K562 (cell line): ENCODE measurements at regions not wholly inside any gene's neighbourhood (a gene's known extent, or its start where the extent isn't known, plus 50 kb on each side); places are given as distances from the start of the nearest gene placed in this dataset.

Experiments
- ATAC-seq: fragments of 200-7000 bp; cut with Tn5 transposase; 3 replicates; pipeline ENCODE4 v1.9.1; 2020; ENCODE audit warnings: moderate library complexity
- BruUV-seq: library from RNA; stranded (reverse); fragments of 400-500 nt; replicated peaks from 2 replicates; lab custom pipeline; 2021; lab: Mats Ljungman, UMichigan
- CTCF ChIA-PET: fragments of 300-600 bp; formaldehyde crosslinking; extraction: SDS; loops from one replicate; lab custom pipeline; 2021; ENCODE audit warnings: low intra/inter-chr PET ratio; lab: Yijun Ruan, JAX
- POLR2A ChIA-PET: fragments of 300-600, 350-650 bp; sonication (Branson Sonifier 250); formaldehyde crosslinking; extraction: SDS; loops from one replicate; lab custom pipeline; 2021; ENCODE audit warnings: antibody characterized with exemption, inconsistent platforms; lab: Yijun Ruan, JAX
- DNase-seq, 4 experiments: peaks; one replicate each; pipeline versions ENCODE4 v3.0.0 to v3.0.0-alpha.2; 2011 to 2018; ENCODE audit warnings: low spot score in 3 of 4, mixed read lengths in 3 of 4; ENCODE audit errors: extremely low read depth in 1 of 4
- FAIRE-seq: peaks from 2 replicates; lab custom pipeline; 2011; peaks lifted over from hg19 to GRCh38; lab: Jason Lieb, UNC
- H2AFZ ChIP-seq: 2 replicates; pipeline ENCODE4 v1.6.0; 2011; ENCODE audit warnings: low read depth, low read length, control low read depth, inconsistent platforms
- H3K27ac ChIP-seq: fragments of 200-600 bp; 3 replicates; pipeline ENCODE4 v1.8.0; 2011; ENCODE audit warnings: low read depth, mild to moderate bottlenecking, control low read depth, inconsistent platforms, low read length, moderate library complexity, mixed read lengths; ENCODE audit errors: extremely low read depth
- H3K27me3 ChIP-seq, 2 experiments: fragments of 300-600 bp in 1 of 2; 2 replicates in 1 of 2; 3 replicates in 1 of 2; pipeline versions ENCODE4 v1.6.0 to v1.8.0; 2011; ENCODE audit warnings: inconsistent platforms in 2 of 2, low read length in 2 of 2, mild to moderate bottlenecking in 1 of 2, mixed read lengths in 1 of 2, moderate library complexity in 1 of 2; ENCODE audit not compliant: control insufficient read depth in 2 of 2, insufficient read depth in 2 of 2
- H3K36me3 ChIP-seq: fragments of 300-600 bp; 3 replicates; pipeline ENCODE4 v1.8.0; 2011; ENCODE audit warnings: mild to moderate bottlenecking, low read length, inconsistent platforms; ENCODE audit not compliant: control insufficient read depth, insufficient read depth
- H3K4me1 ChIP-seq, 2 experiments: fragments of 200-600 bp in 1 of 2; replicated peaks in 1 of 2; 2 replicates in 1 of 2; 3 replicates in 1 of 2; pipeline versions ENCODE4 v1.5.1 to v1.8.0; 2011; ENCODE audit warnings: inconsistent platforms in 2 of 2, low read length in 2 of 2, mild to moderate bottlenecking in 1 of 2, mixed read lengths in 1 of 2, moderate library complexity in 1 of 2; ENCODE audit not compliant: control insufficient read depth in 2 of 2, insufficient read depth in 2 of 2
- H3K4me2 ChIP-seq: 2 replicates; pipeline ENCODE4 v1.6.1; 2011; ENCODE audit warnings: low read length, control low read depth, inconsistent platforms, mixed read lengths; ENCODE audit not compliant: insufficient read depth
- H3K4me3 ChIP-seq: fragments of 200-600 bp; sonication (generic), shearing (Covaris generic); 2 replicates; pipeline ENCODE4 v1.5.1; 2016; ENCODE audit warnings: control low read depth, inconsistent platforms
- H3K79me2 ChIP-seq: fragments of 200-600 bp; 3 replicates; pipeline ENCODE4 v1.8.0; 2011; ENCODE audit warnings: low read length, inconsistent platforms; ENCODE audit not compliant: control insufficient read depth, insufficient read depth
- H3K9ac ChIP-seq, 2 experiments: 2 replicates each; pipeline versions ENCODE4 v1.6.0 to v1.6.1; 2011; ENCODE audit warnings: low read depth in 2 of 2, low read length in 2 of 2, control low read depth in 1 of 2, inconsistent platforms in 1 of 2, mild to moderate bottlenecking in 1 of 2, mixed read lengths in 1 of 2; ENCODE audit not compliant: insufficient read depth in 1 of 2
- H3K9me1 ChIP-seq: one replicate; pipeline ENCODE4 v1.6.0; 2011; ENCODE audit warnings: inconsistent platforms, mild to moderate bottlenecking, low read length, moderate library complexity; ENCODE audit not compliant: control insufficient read depth, insufficient read depth
- H3K9me3 ChIP-seq: replicated peaks from 2 replicates; pipeline ENCODE4 v1.5.1; 2011; ENCODE audit warnings: low read depth, low read length, inconsistent platforms; ENCODE audit not compliant: control insufficient read depth, insufficient read depth
- H4K20me1 ChIP-seq: replicated peaks from 2 replicates; pipeline ENCODE4 v1.6.1; 2011; ENCODE audit warnings: low read length, inconsistent platforms, mixed read lengths; ENCODE audit not compliant: control insufficient read depth, insufficient read depth
- ARHGAP35 ChIP-seq: fragments of 450-650 bp; IDR thresholded peaks from 2 replicates; pipeline ENCODE4 v1.6.1; 2018; ENCODE audit not compliant: partially characterized antibody
- CBX5 ChIP-seq: IDR thresholded peaks from 2 replicates; pipeline ENCODE4 v1.6.1; 2014; ENCODE audit warnings: low read depth, borderline replicate concordance
- DPF2 ChIP-seq: fragments of 450-650 bp; IDR thresholded peaks from 2 replicates; pipeline ENCODE4 v1.6.1; 2016
- ELF1 ChIP-seq: fragments of 200-800 bp; sonication (Bioruptor generic); IDR thresholded peaks from 2 replicates; pipeline ENCODE4 v1.6.1; 2016; ENCODE audit warnings: missing genetic modification characterization, missing compliant biosample characterization
- FOS ChIP-seq: IDR thresholded peaks from 3 replicates; pipeline ENCODE4 v1.6.1; 2011; ENCODE audit not compliant: insufficient read length; ENCODE audit errors: extremely low read depth
- HMG20B ChIP-seq: fragments of 250-450 bp; sonication (Bioruptor Pico); IDR thresholded peaks from 2 replicates; pipeline ENCODE4 v1.5.0; 2021; ENCODE audit warnings: mild to moderate bottlenecking
- HMGN3 ChIP-seq: IDR thresholded peaks from 2 replicates; pipeline ENCODE4 v1.6.1; 2011; ENCODE audit warnings: borderline replicate concordance, low read depth, mild to moderate bottlenecking, mixed read lengths, low read length; ENCODE audit not compliant: insufficient read length; ENCODE audit errors: extremely low read depth
- KDM2B ChIP-seq: fragments of 250-450 bp; sonication (Bioruptor Pico); IDR thresholded peaks from 2 replicates; pipeline ENCODE4 v1.8.0; 2021; ENCODE audit warnings: mild to moderate bottlenecking, moderate library complexity
- MAZ ChIP-seq, 2 experiments: fragments of 450-650 bp in 1 of 2; sonication (generic) in 1 of 2; formaldehyde crosslinking; IDR thresholded peaks in 1 of 2; conservative IDR thresholded peaks in 1 of 2; 2 replicates each; pipeline versions ENCODE4 v1.4.0 to v1.5.0; 2020; ENCODE audit warnings: mild to moderate bottlenecking in 1 of 2, missing genetic modification reagents in 1 of 2
- PURB ChIP-seq: sonication (generic); formaldehyde crosslinking; IDR thresholded peaks from 2 replicates; pipeline ENCODE4 v1.9.0; 2021; ENCODE audit warnings: low read depth, mild to moderate bottlenecking, missing genetic modification reagents
- ZNF764 ChIP-seq: fragments of 250-450 bp; sonication (Bioruptor Pico); IDR thresholded peaks from 2 replicates; pipeline ENCODE4 v1.4.0; 2020; ENCODE audit warnings: low read depth, mild to moderate bottlenecking, moderate library complexity
- WGBS: fragments of 100-300 bp; shearing (Covaris generic); methylation state at CpG from one replicate; pipeline ENCODE4 v1.1.6; 2016; ENCODE audit warnings: low coverage, mixed read lengths; ENCODE audit not compliant: insufficient coverage; ENCODE audit errors: missing lambda C conversion rate; 5-methylcytosine and 5-hydroxymethylcytosine counted together
- in situ Hi-C: fragments of 300-500 bp; cut with MboI; formaldehyde crosslinking; loops from 4 replicates; pipeline ENCODE4 v1.15.0; 2018; ENCODE audit warnings: inconsistent platforms, mixed read lengths
- intact Hi-C: fragments of 100-400 bp; cut with micrococcal nuclease; formaldehyde crosslinking; loops from 2 replicates; pipeline ENCODE4 v1.14.2; 2022
- TF ChIP-seq, protein P1 (sequence below), 2 experiments: fragments of 450-650 bp; formaldehyde crosslinking in 1 of 2; IDR thresholded peaks; 2 replicates each; pipeline versions ENCODE4 v1.4.0 to v1.6.1; 2014 to 2020; ENCODE audit warnings: mild to moderate bottlenecking in 2 of 2, borderline replicate concordance in 1 of 2, low read depth in 1 of 2
- TF ChIP-seq, protein P2 (sequence below): fragments of 250-450 bp; sonication (Bioruptor Pico); IDR thresholded peaks from 2 replicates; pipeline ENCODE4 v1.8.0; 2021; ENCODE audit warnings: mild to moderate bottlenecking, moderate library complexity

DNA sequence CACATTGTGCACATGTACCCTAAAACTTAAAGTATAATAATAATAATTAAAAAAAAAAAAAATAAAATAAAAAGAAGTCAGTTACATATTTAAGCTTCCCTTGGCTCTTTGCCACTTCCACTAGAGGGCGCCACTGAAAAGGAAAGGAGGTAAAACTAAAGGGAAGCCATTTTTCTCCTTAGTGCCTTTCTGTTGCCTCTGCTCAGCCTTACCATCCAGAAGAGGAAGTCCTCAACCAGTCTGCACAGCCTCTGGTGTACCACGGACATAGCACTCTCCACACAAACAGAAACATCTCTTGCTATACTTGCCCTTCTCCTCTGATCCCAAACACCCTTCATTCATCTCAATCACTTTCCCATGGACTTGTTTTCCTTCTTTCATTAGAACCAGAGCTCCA, 169.0 kb upstream of the EEA1 start:
- no peak overlapping the region for H3K9ac ChIP-seq
- POLR2A ChIA-PET = interaction anchor here (0.6 to 2.3 kb wide), 5 partner anchors 11 to 377 kb away, joined by 3 to 7 read pairs (median 4); no protein-coding TSS in a partner anchor
- no TSS peak for BruUV-seq
- in situ Hi-C loops (no loop called here), intact Hi-C loops (loop anchor here (2.0 to 5.0 kb wide), 3 partner anchors 217 to 299 kb away; partner anchors contain the start of gene NUDT4)
- FAIRE-seq = peak; percentile 78
- no peaks in the 10 kb centered on the region for H3K9me1 ChIP-seq
- no peaks in the 10 kb centered on the region for H3K79me2 ChIP-seq
- no peak overlapping the region for H3K27ac ChIP-seq
- peaks cover 0 to 9% of the 10 kb centered on the region in 2 experiments; a peak in 2 of 5 replicates for H3K4me1 ChIP-seq
- H2AFZ ChIP-seq = peak overlapping the region; percentile 77
- CTCF ChIA-PET = interaction anchor here (0.6 kb wide), 2 partner anchors 286 to 704 kb away, joined by 3 to 6 read pairs; no protein-coding TSS in a partner anchor
- 44% methylated on average over 2 of the region's 2 CpGs for WGBS
- peak; percentile 37 to 81 (median 52) for DNase-seq
- no peaks in the 10 kb centered on the region for H3K27me3 ChIP-seq
- H3K4me3 ChIP-seq = no peak overlapping the region
- H3K36me3 ChIP-seq = no peaks in the 10 kb centered on the region
- no peak overlapping the region for H3K4me2 ChIP-seq
- peak; percentile 87 for ATAC-seq
- H4K20me1 ChIP-seq = no peaks in the 10 kb centered on the region
- H3K9me3 ChIP-seq = no peaks in the 10 kb centered on the region
- no peak for TF ChIP-seq PURB (CRISPR knock-in tag)
- peak; percentile 22; the same call in 1 of the 2 replicates for TF ChIP-seq DPF2
- TF ChIP-seq, protein P1, sequence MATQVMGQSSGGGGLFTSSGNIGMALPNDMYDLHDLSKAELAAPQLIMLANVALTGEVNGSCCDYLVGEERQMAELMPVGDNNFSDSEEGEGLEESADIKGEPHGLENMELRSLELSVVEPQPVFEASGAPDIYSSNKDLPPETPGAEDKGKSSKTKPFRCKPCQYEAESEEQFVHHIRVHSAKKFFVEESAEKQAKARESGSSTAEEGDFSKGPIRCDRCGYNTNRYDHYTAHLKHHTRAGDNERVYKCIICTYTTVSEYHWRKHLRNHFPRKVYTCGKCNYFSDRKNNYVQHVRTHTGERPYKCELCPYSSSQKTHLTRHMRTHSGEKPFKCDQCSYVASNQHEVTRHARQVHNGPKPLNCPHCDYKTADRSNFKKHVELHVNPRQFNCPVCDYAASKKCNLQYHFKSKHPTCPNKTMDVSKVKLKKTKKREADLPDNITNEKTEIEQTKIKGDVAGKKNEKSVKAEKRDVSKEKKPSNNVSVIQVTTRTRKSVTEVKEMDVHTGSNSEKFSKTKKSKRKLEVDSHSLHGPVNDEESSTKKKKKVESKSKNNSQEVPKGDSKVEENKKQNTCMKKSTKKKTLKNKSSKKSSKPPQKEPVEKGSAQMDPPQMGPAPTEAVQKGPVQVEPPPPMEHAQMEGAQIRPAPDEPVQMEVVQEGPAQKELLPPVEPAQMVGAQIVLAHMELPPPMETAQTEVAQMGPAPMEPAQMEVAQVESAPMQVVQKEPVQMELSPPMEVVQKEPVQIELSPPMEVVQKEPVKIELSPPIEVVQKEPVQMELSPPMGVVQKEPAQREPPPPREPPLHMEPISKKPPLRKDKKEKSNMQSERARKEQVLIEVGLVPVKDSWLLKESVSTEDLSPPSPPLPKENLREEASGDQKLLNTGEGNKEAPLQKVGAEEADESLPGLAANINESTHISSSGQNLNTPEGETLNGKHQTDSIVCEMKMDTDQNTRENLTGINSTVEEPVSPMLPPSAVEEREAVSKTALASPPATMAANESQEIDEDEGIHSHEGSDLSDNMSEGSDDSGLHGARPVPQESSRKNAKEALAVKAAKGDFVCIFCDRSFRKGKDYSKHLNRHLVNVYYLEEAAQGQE (IDR thresholded peaks at IDR 0.05; ENCODE audit: borderline replicate concordance) = peak; percentile 55; the same call in 1 of the 2 replicates
- TF ChIP-seq, protein P1 (CRISPR knock-in tag; IDR thresholded peaks at IDR 0.05; ENCODE audit: low read depth) = no peak
- no peak for TF ChIP-seq FOS
- no peak for TF ChIP-seq HMG20B
- no peak for TF ChIP-seq CBX5
- TF ChIP-seq KDM2B (CRISPR knock-in tag) = no peak
- TF ChIP-seq ELF1 = no peak
- no peak for TF ChIP-seq ZNF764
- no peak for TF ChIP-seq HMGN3
- TF ChIP-seq, protein P2, sequence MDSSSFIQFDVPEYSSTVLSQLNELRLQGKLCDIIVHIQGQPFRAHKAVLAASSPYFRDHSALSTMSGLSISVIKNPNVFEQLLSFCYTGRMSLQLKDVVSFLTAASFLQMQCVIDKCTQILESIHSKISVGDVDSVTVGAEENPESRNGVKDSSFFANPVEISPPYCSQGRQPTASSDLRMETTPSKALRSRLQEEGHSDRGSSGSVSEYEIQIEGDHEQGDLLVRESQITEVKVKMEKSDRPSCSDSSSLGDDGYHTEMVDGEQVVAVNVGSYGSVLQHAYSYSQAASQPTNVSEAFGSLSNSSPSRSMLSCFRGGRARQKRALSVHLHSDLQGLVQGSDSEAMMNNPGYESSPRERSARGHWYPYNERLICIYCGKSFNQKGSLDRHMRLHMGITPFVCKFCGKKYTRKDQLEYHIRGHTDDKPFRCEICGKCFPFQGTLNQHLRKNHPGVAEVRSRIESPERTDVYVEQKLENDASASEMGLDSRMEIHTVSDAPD (CRISPR knock-in tag) = no peak
- no peak for TF ChIP-seq ARHGAP35
- TF ChIP-seq MAZ (CRISPR knock-in tag; conservative IDR thresholded peaks at IDR 0.05 in 1 of 2, IDR thresholded peaks at IDR 0.05 in 1 of 2) = 0 out of 4 replicates have a peak, but pooled peaks of 1 of the 2 experiments have one; percentile 43
